Astrocyte of the spinal cord (primary cell): ENCODE measurements at regions not wholly inside any gene's neighbourhood (a gene's known extent, or its start where the extent isn't known, plus 50 kb on each side); places are given as distances from the start of the nearest gene placed in this dataset.

ENCODE experiments used
- DNase-seq: peaks from one replicate; pipeline ENCODE4 v3.0.0; 2011; ENCODE audit warnings: low read depth, low spot score
- H3K4me3 ChIP-seq: 2 replicates; pipeline ENCODE4 v1.5.1; 2011; ENCODE audit warnings: low read depth, mild to moderate bottlenecking, low read length, moderate library complexity
- CTCF ChIP-seq: IDR thresholded peaks from 2 replicates; pipeline ENCODE4 v1.5.1; 2012; ENCODE audit warnings: low read depth, mild to moderate bottlenecking, low read length, inconsistent platforms
- in situ Hi-C: cut with HindIII; loops from 2 replicates; pipeline ENCODE4 v1.10.0; 2017; ENCODE audit warnings: low sequenced_read_pairs

GRCh38 chr18:34342960-34343359 lies 118.2 kb upstream of the NOL4 start:
- in situ Hi-C loops: no loop called here
- H3K4me3 ChIP-seq: no peak overlapping the region
- no peak for TF ChIP-seq CTCF
- DNase-seq: peak; percentile 72

- no peak overlapping the region for H3K4me3 ChIP-seq
- no peak for DNase-seq
- in situ Hi-C loops: no loop called here
- no peak for TF ChIP-seq CTCF
Measured at GRCh38 chr18:34345738-34346137, 121.0 kb upstream of the NOL4 start.

GRCh38 chr18:34350778-34351177 lies 126.1 kb upstream of the NOL4 start:
- in situ Hi-C loops: no loop called here
- TF ChIP-seq CTCF: no peak
- no peak overlapping the region for H3K4me3 ChIP-seq
- no peak for DNase-seq

- in situ Hi-C loops: no loop called here
Measured at GRCh38 chr18:34352385-34353163, 127.9 kb upstream of the NOL4 start.

GRCh38 chr18:34354351-34354750 lies 129.6 kb upstream of the NOL4 start:
- TF ChIP-seq CTCF: no peak
- in situ Hi-C loops: no loop called here
- no peak overlapping the region for H3K4me3 ChIP-seq

More at GRCh38 chr18:34352385-34353163, 127.9 kb upstream of the NOL4 start:
- TF ChIP-seq CTCF: peak; percentile 34
- DNase-seq: peak; percentile 22
- no peak overlapping the region for H3K4me3 ChIP-seq

GRCh38 chr18:34357944-34358580 lies 133.3 kb upstream of the NOL4 start:
- no peak overlapping the region for H3K4me3 ChIP-seq
- TF ChIP-seq CTCF: no peak
- in situ Hi-C loops: no loop called here
- no peak for DNase-seq

More at GRCh38 chr18:34354351-34354750, 129.6 kb upstream of the NOL4 start:
- DNase-seq: no peak
